Naive thymus-derived CD4-positive, alpha-beta T cell (primary cell): ENCODE measurements at regions not wholly inside any gene's neighbourhood (a gene's known extent, or its start where the extent isn't known, plus 50 kb on each side); places are given as distances from the start of the nearest gene placed in this dataset.
"Not testable (repeated sequence)": the region's sequence is repeated elsewhere in the genome, so short reads cannot be mapped to it uniquely, and the experiment has no call there.

ENCODE experiments used
- ATAC-seq: fragments of 150-1000 bp; cut with Tn5 transposase; 2 replicates; pipeline ENCODE4 v1.10.0; 2021; ENCODE audit warnings: mild to moderate bottlenecking, moderate library complexity
- CTCF ChIA-PET: fragments of 350-600 bp; sonication (Branson Sonifier 250); formaldehyde crosslinking; loops from one replicate; lab custom pipeline; 2021; ENCODE audit warnings: antibody characterized with exemption; lab: Charles Lee
- POLR2A ChIA-PET: fragments of 350-600 bp; sonication (Branson Sonifier 250); formaldehyde crosslinking; loops from one replicate; lab custom pipeline; 2021; ENCODE audit warnings: antibody characterized with exemption, inconsistent platforms; lab: Charles Lee
- DNase-seq, 9 donors: peaks; one replicate each; pipeline versions ENCODE4 v3.0.0 to v3.0.0-alpha.2; 2020 to 2022; ENCODE audit warnings: mixed read lengths in 1 of 9
- H3K27ac ChIP-seq: one replicate; pipeline ENCODE4 v1.7.0; 2013; ENCODE audit warnings: mild to moderate bottlenecking, low read depth, low read length, moderate library complexity
- H3K27me3 ChIP-seq, 2 donors: one replicate each; pipeline ENCODE4 v1.7.0; 2013; ENCODE audit warnings: low read length in 2 of 2, mild to moderate bottlenecking in 2 of 2, moderate library complexity in 2 of 2; ENCODE audit not compliant: control insufficient read depth in 2 of 2, insufficient read depth in 2 of 2
- H3K36me3 ChIP-seq, 3 experiments: 1 replicate in 2 of 3; 2 replicates in 1 of 3; pipeline ENCODE4 v1.7.0; 2013; ENCODE audit warnings: low read length in 3 of 3, mild to moderate bottlenecking in 3 of 3, moderate library complexity in 1 of 3; ENCODE audit not compliant: insufficient read depth in 3 of 3, control insufficient read depth in 2 of 3
- H3K4me1 ChIP-seq, 2 donors: one replicate each; pipeline ENCODE4 v1.7.0; 2013; ENCODE audit warnings: low read length in 2 of 2, mild to moderate bottlenecking in 2 of 2, moderate library complexity in 1 of 2; ENCODE audit not compliant: control insufficient read depth in 2 of 2, insufficient read depth in 2 of 2
- H3K4me3 ChIP-seq: 2 replicates; pipeline ENCODE4 v1.7.0; 2013; ENCODE audit warnings: mild to moderate bottlenecking, low read length
- H3K9me3 ChIP-seq, 3 experiments: 1 replicate in 2 of 3; 2 replicates in 1 of 3; pipeline ENCODE4 v1.7.0; 2013; ENCODE audit warnings: low read length in 3 of 3; ENCODE audit not compliant: control insufficient read depth in 2 of 3
- H3K27ac Mint-ChIP-seq, 9 donors: one replicate each; pipeline ENCODE4 v1.8.0; 2020 to 2022; ENCODE audit warnings: mixed read lengths in 9 of 9, mild to moderate bottlenecking in 8 of 9, moderate library complexity in 5 of 9, inconsistent platforms in 2 of 9
- H3K27me3 Mint-ChIP-seq, 5 donors: one replicate each; pipeline ENCODE4 v1.8.0; 2021 to 2022; ENCODE audit warnings: mixed read lengths in 5 of 5, mild to moderate bottlenecking in 1 of 5
- H3K36me3 Mint-ChIP-seq, 5 donors: one replicate each; pipeline ENCODE4 v1.8.0; 2020 to 2022; ENCODE audit warnings: mixed read lengths in 5 of 5, mild to moderate bottlenecking in 3 of 5, inconsistent platforms in 1 of 5
- H3K4me1 Mint-ChIP-seq, 7 donors: one replicate each; pipeline ENCODE4 v1.8.0; 2020 to 2022; ENCODE audit warnings: mixed read lengths in 7 of 7, mild to moderate bottlenecking in 3 of 7, inconsistent platforms in 1 of 7
- H3K4me3 Mint-ChIP-seq, 10 donors: one replicate each; pipeline ENCODE4 v1.8.0; 2020 to 2022; ENCODE audit warnings: mild to moderate bottlenecking in 10 of 10, mixed read lengths in 10 of 10, moderate library complexity in 6 of 10, inconsistent platforms in 2 of 10
- H3K9me3 Mint-ChIP-seq, 11 donors: one replicate each; pipeline ENCODE4 v1.8.0; 2020 to 2022; ENCODE audit warnings: mixed read lengths in 11 of 11, mild to moderate bottlenecking in 4 of 11, inconsistent platforms in 1 of 11, moderate library complexity in 1 of 11
- intact Hi-C, 2 donors: fragments of 100-400 bp; cut with micrococcal nuclease; formaldehyde crosslinking; loops; one replicate each; pipeline ENCODE4 v1.15.1; 2023

DNA sequence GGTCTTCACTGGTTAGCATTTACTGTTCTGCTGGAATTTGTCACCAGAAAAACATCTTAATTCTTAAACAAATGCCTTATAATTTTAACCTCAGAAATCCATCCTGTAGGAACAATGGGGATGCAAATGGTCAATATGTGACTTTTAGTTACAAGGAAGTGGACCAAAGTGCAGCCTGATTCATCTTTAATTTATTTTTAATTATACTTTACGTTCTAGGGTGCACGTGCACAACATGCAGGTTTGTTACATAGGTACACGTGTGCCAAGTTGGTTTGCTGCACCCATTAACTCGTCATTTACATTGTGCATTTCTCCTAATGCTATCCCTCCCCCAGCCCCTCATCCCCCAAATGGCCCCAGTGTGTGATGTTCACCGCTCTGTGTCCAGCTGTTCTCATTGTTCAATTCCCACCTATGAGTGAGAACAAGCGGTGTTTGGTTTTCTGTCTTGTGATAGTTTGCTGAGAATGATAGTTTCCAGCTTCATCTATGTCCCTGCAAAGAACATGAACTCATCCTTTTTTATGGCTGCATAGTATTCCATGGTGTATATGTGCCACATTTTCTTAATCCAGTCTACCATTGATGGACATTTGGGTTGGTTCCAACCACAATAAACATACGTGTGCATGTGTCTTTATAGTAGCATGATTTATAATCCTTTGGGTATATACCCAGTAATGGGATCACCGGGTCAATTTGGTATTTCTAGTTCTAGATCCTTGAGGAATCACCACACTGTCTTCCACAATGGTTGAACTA is 262.5 kb upstream of the PTGER4 start:
- Mint-ChIP-seq H3K9me3 (peaks cover 0 to 36% (median 8%) of the 10 kb centered on the region in 11 donors), H3K27ac (peak overlapping the region in 1 of 9 donors; percentile 21), H3K4me1 (peaks cover 0 to 13% (median 3%) of the 10 kb centered on the region in 7 donors), H3K36me3 (peaks cover 0 to 45% (median 6%) of the 10 kb centered on the region in 5 donors)
- ATAC-seq, H3K4me1 ChIP-seq, H3K27me3 Mint-ChIP-seq, H3K9me3 ChIP-seq, POLR2A ChIA-PET, DNase-seq, intact Hi-C loops, CTCF ChIA-PET, H3K4me3 Mint-ChIP-seq, H3K36me3 ChIP-seq, H3K4me3 ChIP-seq, H3K27me3 ChIP-seq, H3K27ac ChIP-seq: not testable (repeated sequence)

DNA sequence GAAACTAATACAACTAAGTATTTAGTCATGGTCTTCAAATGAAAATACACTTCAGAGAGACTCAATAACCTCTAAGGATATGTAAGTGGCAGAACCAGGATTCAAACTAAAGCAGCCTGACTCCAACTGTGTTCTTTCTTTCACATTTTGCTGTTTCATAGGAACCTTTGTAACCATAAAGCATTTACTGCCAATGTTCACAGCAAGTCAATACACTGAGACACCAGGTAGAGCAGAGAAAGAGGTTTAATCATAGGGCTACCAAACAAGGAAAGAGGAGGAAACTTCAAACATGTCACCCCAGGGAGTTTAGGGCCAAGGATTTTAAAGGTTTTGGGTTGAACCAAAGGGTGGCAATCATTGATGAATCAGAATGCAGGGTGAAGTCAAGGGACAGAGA is 263.1 kb upstream of the PTGER4 start:
- no peak for DNase-seq
- H3K27ac ChIP-seq: no peak overlapping the region
- ATAC-seq: no peak
- Mint-ChIP-seq H3K36me3 (peaks cover 0 to 41% (median 2%) of the 10 kb centered on the region in 5 donors), H3K4me3 (no peak overlapping the region), H3K27ac (peak overlapping the region in 1 of 9 donors; percentile 19), H3K27me3 (no peaks in the 10 kb centered on the region), H3K4me1 (peaks cover 3 to 14% (median 7%) of the 10 kb centered on the region in 7 donors), H3K9me3 (peaks cover 0 to 31% (median 6%) of the 10 kb centered on the region in 11 donors)
- H3K4me3 ChIP-seq: no peak overlapping the region
- no peaks in the 10 kb centered on the region for H3K27me3 ChIP-seq
- peaks cover 4 to 5% of the 10 kb centered on the region in 2 donors for H3K4me1 ChIP-seq
- POLR2A ChIA-PET: no interaction called here
- intact Hi-C loops: no loop called here
- CTCF ChIA-PET: no interaction called here
- no peaks in the 10 kb centered on the region for H3K36me3 ChIP-seq
- no peaks in the 10 kb centered on the region for H3K9me3 ChIP-seq

DNA sequence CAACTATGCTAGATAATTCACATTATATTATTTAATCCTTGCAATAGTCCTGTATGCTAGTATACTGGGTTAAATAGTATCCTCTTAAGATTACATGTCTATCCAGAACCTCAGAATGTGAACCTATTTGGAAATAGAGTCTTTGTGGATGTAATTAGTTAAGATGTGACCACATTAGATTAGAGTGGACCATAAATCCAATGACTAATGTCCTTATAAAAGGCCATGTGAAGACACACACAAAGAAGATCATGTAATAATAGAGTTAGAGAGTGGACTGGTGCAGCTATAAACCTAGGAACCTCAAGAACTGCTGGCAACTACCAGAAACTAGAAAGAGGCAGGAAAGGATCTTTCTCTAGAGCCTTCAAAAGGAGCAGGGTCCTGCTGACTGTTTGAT is 263.6 kb upstream of the PTGER4 start:
- no peak overlapping the region for H3K4me3 Mint-ChIP-seq
- peaks cover 7 to 19% (median 12%) of the 10 kb centered on the region in 7 donors for H3K4me1 Mint-ChIP-seq
- H3K36me3 Mint-ChIP-seq: peaks cover 0 to 37% (median 0%) of the 10 kb centered on the region in 5 donors
- H3K27ac Mint-ChIP-seq: peak overlapping the region in 1 of 9 donors; percentile 19
- intact Hi-C loops: no loop called here
- Histone ChIP-seq H3K36me3 (no peaks in the 10 kb centered on the region), H3K4me1 (peaks cover 9 to 10% of the 10 kb centered on the region in 2 donors), H3K27me3 (no peaks in the 10 kb centered on the region), H3K4me3 (no peak overlapping the region), H3K9me3 (no peaks in the 10 kb centered on the region), H3K27ac (no peak overlapping the region)
- DNase-seq (no peak), ATAC-seq (no peak)
- CTCF ChIA-PET: interaction anchor here (0.8 kb wide), 1 partner anchor 25 kb away, joined by 3 read pairs; no protein-coding TSS in a partner anchor
- H3K27me3 Mint-ChIP-seq: no peaks in the 10 kb centered on the region
- POLR2A ChIA-PET: interaction anchor here (1.9 kb wide), 1 partner anchor 21 kb away, joined by 4 read pairs; no protein-coding TSS in a partner anchor
- peaks cover 0 to 30% (median 7%) of the 10 kb centered on the region in 11 donors for H3K9me3 Mint-ChIP-seq

DNA sequence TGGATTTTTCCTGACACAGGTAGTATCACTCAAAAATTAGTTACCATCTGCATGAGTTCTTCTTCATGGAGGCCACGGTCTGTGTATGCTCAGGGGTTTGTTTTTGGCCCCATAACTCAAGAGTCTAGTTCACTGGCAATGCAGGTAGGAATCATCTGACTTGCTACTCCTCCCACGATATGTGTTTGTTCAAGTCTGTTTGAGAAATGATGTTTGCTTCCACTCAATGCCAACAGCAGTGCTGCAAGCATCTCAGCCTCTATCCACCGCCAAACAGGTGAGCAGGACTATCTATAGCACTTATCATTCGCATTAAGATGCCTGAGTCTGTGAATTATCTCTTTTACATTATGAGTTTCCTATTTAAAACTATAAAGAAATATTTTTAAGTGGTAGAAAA is 264.8 kb upstream of the PTGER4 start:
- intact Hi-C loops: no loop called here
- no peaks in the 10 kb centered on the region for H3K36me3 ChIP-seq
- Mint-ChIP-seq H3K36me3 (peaks cover 0 to 27% (median 0%) of the 10 kb centered on the region in 5 donors), H3K9me3 (peaks cover 0 to 22% (median 5%) of the 10 kb centered on the region in 11 donors), H3K27me3 (no peaks in the 10 kb centered on the region), H3K4me1 (peaks cover 13 to 31% (median 23%) of the 10 kb centered on the region in 7 donors), H3K4me3 (no peak overlapping the region), H3K27ac (no peak overlapping the region)
- H3K9me3 ChIP-seq: no peaks in the 10 kb centered on the region
- H3K27ac ChIP-seq: no peak overlapping the region
- no peaks in the 10 kb centered on the region for H3K27me3 ChIP-seq
- H3K4me3 ChIP-seq: no peak overlapping the region
- no peak for ATAC-seq
- ChIA-PET CTCF (no interaction called here), POLR2A (interaction anchor here (1.9 kb wide), 1 partner anchor 22 kb away, joined by 4 read pairs; no protein-coding TSS in a partner anchor)
- peaks cover 15% of the 10 kb centered on the region in 2 donors for H3K4me1 ChIP-seq
- DNase-seq: no peak

DNA sequence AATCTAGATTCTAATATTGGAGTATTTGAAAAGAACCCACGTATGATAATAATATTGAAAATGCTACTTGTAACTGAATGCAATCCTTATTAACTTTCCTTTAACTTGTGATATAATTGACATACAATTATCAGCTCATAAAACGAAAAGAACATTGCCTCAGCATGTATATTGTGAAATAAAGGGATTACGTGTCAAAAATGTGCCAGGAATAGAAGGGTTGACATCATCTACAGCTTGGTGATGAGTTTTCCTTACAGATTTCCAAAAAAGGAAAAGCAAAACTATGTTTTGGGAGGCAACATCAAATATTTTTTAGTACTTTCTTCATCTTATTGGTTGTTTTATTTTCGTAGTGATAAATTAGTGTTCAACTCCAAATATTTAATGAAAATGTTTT is 266.0 kb upstream of the PTGER4 start:
- no peak overlapping the region for H3K4me3 Mint-ChIP-seq
- no peaks in the 10 kb centered on the region for H3K9me3 ChIP-seq
- no peaks in the 10 kb centered on the region for H3K27me3 ChIP-seq
- POLR2A ChIA-PET: interaction anchor here (1.1 to 4.9 kb wide), 2 partner anchors 10 to 23 kb away, joined by 4 to 28 read pairs; no protein-coding TSS in a partner anchor
- H3K36me3 ChIP-seq: no peaks in the 10 kb centered on the region
- H3K27ac ChIP-seq: no peak overlapping the region
- ATAC-seq: no peak
- no peak for DNase-seq
- peaks cover 22 to 42% (median 35%) of the 10 kb centered on the region in 7 donors for H3K4me1 Mint-ChIP-seq
- peaks cover 0 to 18% (median 4%) of the 10 kb centered on the region in 11 donors for H3K9me3 Mint-ChIP-seq
- peaks cover 27% of the 10 kb centered on the region in 2 donors for H3K4me1 ChIP-seq
- CTCF ChIA-PET: no interaction called here
- intact Hi-C loops: no loop called here
- H3K27me3 Mint-ChIP-seq: no peaks in the 10 kb centered on the region
- H3K27ac Mint-ChIP-seq: peak overlapping the region in 4 of 9 donors; percentile 27 to 67 (median 32)
- H3K4me3 ChIP-seq: no peak overlapping the region
- peaks cover 0 to 20% (median 0%) of the 10 kb centered on the region in 5 donors for H3K36me3 Mint-ChIP-seq

DNA sequence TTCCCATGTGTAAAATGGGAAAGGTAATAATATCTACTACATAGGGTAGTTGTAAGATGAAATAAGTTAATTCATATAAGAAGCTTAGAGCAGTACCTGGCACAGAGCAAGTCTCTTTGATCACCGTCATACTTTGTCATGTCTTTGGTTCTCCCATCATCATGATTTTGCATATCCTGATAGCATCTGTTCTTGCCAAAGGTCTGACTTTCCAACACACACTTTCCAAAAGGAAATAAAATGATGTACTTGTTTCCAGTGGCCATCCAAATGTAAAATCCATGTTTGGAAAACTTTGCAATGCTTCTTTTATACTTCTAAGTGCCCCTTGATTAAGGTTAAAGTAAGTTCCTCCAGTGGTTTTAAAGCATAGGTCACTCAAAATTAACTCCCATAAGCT is 266.9 kb upstream of the PTGER4 start:
- peaks cover 30 to 34% of the 10 kb centered on the region in 2 donors for H3K4me1 ChIP-seq

More for the DNA sequence above, 266.9 kb upstream of the PTGER4 start:
- H3K27me3 ChIP-seq: no peaks in the 10 kb centered on the region
- CTCF ChIA-PET: no interaction called here
- POLR2A ChIA-PET: interaction anchor here (0.6 to 4.9 kb wide), 3 partner anchors 9 to 29 kb away, joined by 3 to 28 read pairs (median 15); no protein-coding TSS in a partner anchor
- Mint-ChIP-seq H3K4me3 (no peak overlapping the region), H3K27ac (peak overlapping the region in 6 of 9 donors; percentile 99 to 100 (median 100)), H3K27me3 (no peaks in the 10 kb centered on the region), H3K4me1 (peaks cover 24 to 52% (median 44%) of the 10 kb centered on the region in 7 donors), H3K36me3 (peaks cover 0 to 15% (median 0%) of the 10 kb centered on the region in 5 donors), H3K9me3 (peaks cover 0 to 12% (median 3%) of the 10 kb centered on the region in 11 donors)
- H3K9me3 ChIP-seq: no peaks in the 10 kb centered on the region
- DNase-seq (no peak), ATAC-seq (no peak)
- no peak overlapping the region for H3K27ac ChIP-seq
- H3K4me3 ChIP-seq: no peak overlapping the region
- no peaks in the 10 kb centered on the region for H3K36me3 ChIP-seq
- intact Hi-C loops: no loop called here
